ENCODE measurements at regions not wholly inside any gene's neighbourhood (a gene's known extent, or its start where the extent isn't known, plus 50 kb on each side); places are given as distances from the start of the nearest gene placed in this dataset.

GRCh38 chr10:52609071-52609470 is 163.5 kb downstream of the MBL2 start:
- WGBS, 2 donors = 56 to 64% methylated on average over 1 of the region's 1 CpG
- Histone ChIP-seq H3K36me3 (ENCODE audit: control insufficient read depth in 1 of 2, insufficient read depth in 2 of 2, low read length in 1 of 2) (no peaks in the 10 kb centered on the region), H3K27ac (ENCODE audit: low read depth in 1 of 2, low read length in 2 of 2) (no peak overlapping the region), H3K4me3 (ENCODE audit: low read length in 2 of 2) (no peak overlapping the region), H3K4me1 (ENCODE audit: control insufficient read depth in 1 of 2, insufficient read depth in 2 of 2, low read length in 2 of 2) (no peaks in the 10 kb centered on the region), H3K9me3 (ENCODE audit: control insufficient read depth, low read length) (no peaks in the 10 kb centered on the region), H3K27me3 (ENCODE audit: control insufficient read depth in 1 of 2, insufficient read depth in 2 of 2, low read length in 1 of 2) (no peaks in the 10 kb centered on the region)
- intact Hi-C loops (cut with DNase I) = no loop called here
- ATAC-seq (ENCODE audit: low FRiP score) (no peak), DNase-seq (no peak)

DNA sequence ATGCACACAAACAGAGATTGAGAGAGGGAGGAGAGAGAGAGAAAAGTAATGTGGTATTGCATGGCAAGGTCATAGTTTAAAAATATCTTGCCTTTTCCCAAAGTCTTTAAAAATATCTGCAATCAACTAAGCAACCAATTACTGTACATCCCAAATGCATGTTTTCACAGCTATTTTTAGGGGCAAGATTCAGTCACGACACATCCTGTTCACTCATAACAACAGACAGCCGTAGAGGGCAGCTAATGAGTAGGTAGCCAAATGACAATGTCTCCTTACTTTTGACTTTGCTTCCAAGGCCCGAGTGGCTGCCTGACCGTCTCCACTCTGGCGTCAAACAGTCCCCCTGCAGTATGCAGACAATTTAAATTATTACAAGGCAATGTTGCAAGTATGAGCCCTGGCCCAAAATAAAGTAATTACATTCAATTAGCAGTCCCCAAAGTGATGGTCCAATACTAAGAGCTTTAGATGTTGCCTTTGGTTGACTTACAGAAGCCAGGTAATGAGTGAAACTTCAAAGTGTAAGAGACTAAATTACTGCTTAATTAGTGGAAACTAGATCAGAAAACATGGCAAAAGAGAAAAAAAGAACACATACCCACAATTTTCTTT is 162.9 kb downstream of the MBL2 start:
- Histone ChIP-seq H3K27me3 (ENCODE audit: control insufficient read depth in 1 of 2, insufficient read depth in 2 of 2, low read length in 1 of 2) (no peaks in the 10 kb centered on the region), H3K4me1 (ENCODE audit: control insufficient read depth in 1 of 2, insufficient read depth in 2 of 2, low read length in 2 of 2) (no peaks in the 10 kb centered on the region), H3K36me3 (ENCODE audit: control insufficient read depth in 1 of 2, insufficient read depth in 2 of 2, low read length in 1 of 2) (no peaks in the 10 kb centered on the region), H3K4me3 (ENCODE audit: low read length in 2 of 2) (no peak overlapping the region), H3K9me3 (ENCODE audit: control insufficient read depth, low read length) (no peaks in the 10 kb centered on the region), H3K27ac (ENCODE audit: low read depth in 1 of 2, low read length in 2 of 2) (no peak overlapping the region)
- intact Hi-C loops (cut with DNase I) = no loop called here
- DNase-seq (no peak), ATAC-seq (ENCODE audit: low FRiP score) (no peak)
- 40 to 47% methylated on average over 5 of the region's 5 CpGs for WGBS, 2 donors

DNA sequence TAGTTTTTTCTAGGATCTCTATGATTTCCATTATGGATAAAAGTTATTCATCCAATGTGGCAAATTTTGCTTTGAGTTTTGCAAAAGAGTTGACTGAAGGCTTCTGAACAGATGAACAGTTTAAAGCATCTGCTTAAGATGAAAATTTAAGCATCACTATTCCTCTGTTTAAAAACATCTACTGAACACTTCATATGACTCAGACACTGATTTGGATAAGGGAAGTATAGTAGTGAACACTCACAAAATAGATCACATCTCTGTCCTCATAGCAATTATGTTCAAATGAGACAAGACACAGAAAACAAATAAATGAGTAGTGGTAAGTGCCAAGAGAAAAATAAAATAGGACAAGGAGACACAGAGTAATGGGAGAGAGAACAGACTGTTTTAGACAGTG is 157.3 kb downstream of the MBL2 start:
- Histone ChIP-seq H3K36me3 (ENCODE audit: control insufficient read depth in 1 of 2, insufficient read depth in 2 of 2, low read length in 1 of 2) (no peaks in the 10 kb centered on the region), H3K27ac (ENCODE audit: low read depth in 1 of 2, low read length in 2 of 2) (no peak overlapping the region), H3K4me3 (ENCODE audit: low read length in 2 of 2) (no peak overlapping the region), H3K27me3 (ENCODE audit: control insufficient read depth in 1 of 2, insufficient read depth in 2 of 2, low read length in 1 of 2) (peaks cover 0 to 3% of the 10 kb centered on the region in 2 donors), H3K9me3 (ENCODE audit: control insufficient read depth, low read length) (no peaks in the 10 kb centered on the region), H3K4me1 (ENCODE audit: control insufficient read depth in 1 of 2, insufficient read depth in 2 of 2, low read length in 2 of 2) (no peaks in the 10 kb centered on the region)
- no peak for ATAC-seq (ENCODE audit: low FRiP score)
- intact Hi-C loops (cut with DNase I) = no loop called here
- DNase-seq = no peak

DNA sequence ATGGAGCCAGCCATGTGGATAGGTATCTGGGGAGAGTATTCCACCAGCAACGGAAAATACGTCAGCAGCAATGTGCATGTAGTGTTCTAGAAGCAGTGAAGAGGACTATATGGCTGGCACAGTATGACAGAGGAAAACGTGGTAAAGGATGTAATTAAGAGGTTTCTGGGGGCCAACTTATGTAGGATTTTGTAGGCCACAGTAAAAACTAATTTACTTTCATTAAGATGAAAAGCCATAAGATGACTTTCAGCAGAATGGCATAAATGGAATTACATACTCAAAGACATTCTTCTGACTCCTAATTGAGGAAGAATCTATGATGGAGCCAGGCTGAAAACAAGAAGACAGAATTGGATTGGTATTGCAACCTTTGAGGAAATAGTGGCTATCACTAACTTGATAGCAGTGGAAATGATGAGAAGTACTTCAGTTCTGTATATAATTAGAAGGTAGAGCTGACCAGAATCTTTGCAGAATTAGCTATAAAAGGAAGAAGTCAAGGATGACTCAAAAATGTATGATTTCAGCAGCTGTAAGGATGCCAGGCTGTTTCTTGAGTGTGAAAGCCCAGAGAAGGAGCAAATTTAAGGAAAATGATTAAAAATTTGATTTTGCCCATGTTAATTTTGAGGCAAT is 156.7 kb downstream of the MBL2 start:
- no peak for ATAC-seq (ENCODE audit: low FRiP score)

DNA sequence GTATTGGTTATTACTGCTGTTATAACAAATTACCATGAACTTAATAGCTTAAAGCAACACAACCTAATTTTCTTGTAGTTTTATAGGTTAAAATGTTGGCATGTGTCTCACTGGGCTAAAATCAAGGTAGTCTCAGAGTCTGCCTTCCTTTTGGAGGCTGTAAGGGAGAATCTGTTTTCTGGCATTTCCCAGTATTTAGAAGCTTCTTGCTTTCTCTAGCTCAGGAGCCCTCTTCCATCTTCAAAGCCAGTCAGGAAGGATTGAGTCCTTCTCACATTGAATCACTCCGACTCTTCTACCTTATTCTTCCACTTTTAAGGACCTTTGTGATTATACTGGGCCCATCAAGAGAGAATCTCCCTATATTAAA is 156.2 kb downstream of the MBL2 start:
- WGBS, 2 donors = 96 to 100% methylated on average over 1 of the region's 1 CpG

More for the DNA sequence above, 156.7 kb downstream of the MBL2 start:
- DNase-seq = no peak
- Histone ChIP-seq H3K4me3 (ENCODE audit: low read length in 2 of 2) (no peak overlapping the region), H3K36me3 (ENCODE audit: control insufficient read depth in 1 of 2, insufficient read depth in 2 of 2, low read length in 1 of 2) (no peaks in the 10 kb centered on the region), H3K4me1 (ENCODE audit: control insufficient read depth in 1 of 2, insufficient read depth in 2 of 2, low read length in 2 of 2) (no peaks in the 10 kb centered on the region), H3K27ac (ENCODE audit: low read depth in 1 of 2, low read length in 2 of 2) (no peak overlapping the region), H3K9me3 (ENCODE audit: control insufficient read depth, low read length) (no peaks in the 10 kb centered on the region), H3K27me3 (ENCODE audit: control insufficient read depth in 1 of 2, insufficient read depth in 2 of 2, low read length in 1 of 2) (peaks cover 0 to 3% of the 10 kb centered on the region in 2 donors)
- intact Hi-C loops (cut with DNase I) = no loop called here
- 81 to 83% methylated on average over 3 of the region's 3 CpGs for WGBS, 2 donors

DNA sequence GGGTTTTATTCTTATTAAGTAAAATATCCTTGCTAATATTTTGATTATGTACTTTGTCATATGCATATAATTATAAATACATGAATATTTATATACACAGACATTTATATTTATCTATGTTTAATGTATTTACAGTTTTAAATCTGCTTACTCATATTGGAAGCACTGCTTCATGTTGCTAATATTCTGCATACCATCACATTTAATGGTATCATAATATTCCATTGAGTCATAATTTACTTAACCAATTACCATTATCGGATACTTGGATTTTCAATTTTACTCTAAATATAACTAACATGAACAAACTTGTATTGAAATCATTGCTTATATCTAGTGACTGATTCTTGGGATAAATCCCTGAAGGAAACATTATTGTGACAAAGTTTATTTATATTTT is 155.2 kb downstream of the MBL2 start:
- WGBS, 2 donors = 77 to 84% methylated on average over 1 of the region's 1 CpG
- ATAC-seq (ENCODE audit: low FRiP score) = no peak
- no peak for DNase-seq
- intact Hi-C loops (cut with DNase I) = no loop called here
- no peaks in the 10 kb centered on the region for H3K4me1 ChIP-seq (ENCODE audit: control insufficient read depth in 1 of 2, insufficient read depth in 2 of 2, low read length in 2 of 2)
- no peak overlapping the region for H3K27ac ChIP-seq (ENCODE audit: low read depth in 1 of 2, low read length in 2 of 2)
- no peaks in the 10 kb centered on the region for H3K9me3 ChIP-seq (ENCODE audit: control insufficient read depth, low read length)
- peaks cover 0 to 3% of the 10 kb centered on the region in 2 donors for H3K27me3 ChIP-seq (ENCODE audit: control insufficient read depth in 1 of 2, insufficient read depth in 2 of 2, low read length in 1 of 2)
- no peak overlapping the region for H3K4me3 ChIP-seq (ENCODE audit: low read length in 2 of 2)
- H3K36me3 ChIP-seq (ENCODE audit: control insufficient read depth in 1 of 2, insufficient read depth in 2 of 2, low read length in 1 of 2) = no peaks in the 10 kb centered on the region

More for the DNA sequence above, 156.2 kb downstream of the MBL2 start:
- Histone ChIP-seq H3K27ac (ENCODE audit: low read depth in 1 of 2, low read length in 2 of 2) (no peak overlapping the region), H3K4me3 (ENCODE audit: low read length in 2 of 2) (no peak overlapping the region), H3K9me3 (ENCODE audit: control insufficient read depth, low read length) (no peaks in the 10 kb centered on the region), H3K36me3 (ENCODE audit: control insufficient read depth in 1 of 2, insufficient read depth in 2 of 2, low read length in 1 of 2) (no peaks in the 10 kb centered on the region), H3K27me3 (ENCODE audit: control insufficient read depth in 1 of 2, insufficient read depth in 2 of 2, low read length in 1 of 2) (peaks cover 0 to 3% of the 10 kb centered on the region in 2 donors), H3K4me1 (ENCODE audit: control insufficient read depth in 1 of 2, insufficient read depth in 2 of 2, low read length in 2 of 2) (no peaks in the 10 kb centered on the region)
- intact Hi-C loops (cut with DNase I) = no loop called here
- DNase-seq (no peak), ATAC-seq (ENCODE audit: low FRiP score) (no peak)

DNA sequence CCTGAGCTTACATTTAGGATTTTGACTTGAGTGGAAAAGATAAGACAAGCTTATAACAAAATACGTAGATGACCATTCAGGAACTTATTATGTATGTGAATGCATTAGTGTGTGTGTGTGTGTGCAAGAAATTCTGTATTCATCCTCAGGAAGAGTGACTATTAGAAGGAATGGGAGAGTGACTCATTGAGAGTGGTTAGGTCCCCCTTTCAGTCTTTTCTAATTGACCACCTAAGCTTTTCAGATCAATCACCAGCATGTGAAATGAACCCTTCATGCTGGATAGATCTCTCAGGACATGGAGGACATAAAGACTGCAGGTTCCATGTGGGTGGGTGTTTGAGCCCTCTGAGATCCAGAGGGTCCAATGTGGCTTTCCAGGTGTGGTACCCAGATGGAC is 153.5 kb downstream of the MBL2 start:
- Histone ChIP-seq H3K36me3 (ENCODE audit: control insufficient read depth in 1 of 2, insufficient read depth in 2 of 2, low read length in 1 of 2) (no peaks in the 10 kb centered on the region), H3K9me3 (ENCODE audit: control insufficient read depth, low read length) (no peaks in the 10 kb centered on the region), H3K27ac (ENCODE audit: low read depth in 1 of 2, low read length in 2 of 2) (no peak overlapping the region), H3K4me1 (ENCODE audit: control insufficient read depth in 1 of 2, insufficient read depth in 2 of 2, low read length in 2 of 2) (no peaks in the 10 kb centered on the region), H3K27me3 (ENCODE audit: control insufficient read depth in 1 of 2, insufficient read depth in 2 of 2, low read length in 1 of 2) (peaks cover 0 to 3% of the 10 kb centered on the region in 2 donors), H3K4me3 (ENCODE audit: low read length in 2 of 2) (no peak overlapping the region)
- ATAC-seq (ENCODE audit: low FRiP score) = no peak
- intact Hi-C loops (cut with DNase I) = no loop called here
- no peak for DNase-seq
- 93 to 95% methylated on average over 1 of the region's 1 CpG for WGBS, 2 donors

GRCh38 chr10:52621635-52622079 is 150.9 kb downstream of the MBL2 start:
- Histone ChIP-seq H3K36me3 (ENCODE audit: control insufficient read depth in 1 of 2, insufficient read depth in 2 of 2, low read length in 1 of 2) (no peaks in the 10 kb centered on the region), H3K27me3 (ENCODE audit: control insufficient read depth in 1 of 2, insufficient read depth in 2 of 2, low read length in 1 of 2) (peaks cover 0 to 3% of the 10 kb centered on the region in 2 donors), H3K27ac (ENCODE audit: low read depth in 1 of 2, low read length in 2 of 2) (no peak overlapping the region), H3K4me3 (ENCODE audit: low read length in 2 of 2) (no peak overlapping the region), H3K4me1 (ENCODE audit: control insufficient read depth in 1 of 2, insufficient read depth in 2 of 2, low read length in 2 of 2) (no peaks in the 10 kb centered on the region), H3K9me3 (ENCODE audit: control insufficient read depth, low read length) (no peaks in the 10 kb centered on the region)
- WGBS, 2 donors = 16 to 25% methylated on average over 2 of the region's 2 CpGs
- no peak for DNase-seq
- intact Hi-C loops (cut with DNase I) = no loop called here
- ATAC-seq (ENCODE audit: low FRiP score) = no peak

- 69 to 93% methylated on average over 2 of the region's 2 CpGs for WGBS, 2 donors
- no peak overlapping the region for H3K27ac ChIP-seq (ENCODE audit: low read depth in 1 of 2, low read length in 2 of 2)
Observed at GRCh38 chr10:52623761-52624160, 148.8 kb downstream of the MBL2 start.

More at GRCh38 chr10:52623761-52624160, 148.8 kb downstream of the MBL2 start:
- intact Hi-C loops (cut with DNase I) = no loop called here
- no peak for DNase-seq
- H3K27me3 ChIP-seq (ENCODE audit: control insufficient read depth in 1 of 2, insufficient read depth in 2 of 2, low read length in 1 of 2) = peaks cover 0 to 3% of the 10 kb centered on the region in 2 donors
- no peak for ATAC-seq (ENCODE audit: low FRiP score)
- no peaks in the 10 kb centered on the region for H3K9me3 ChIP-seq (ENCODE audit: control insufficient read depth, low read length)
- H3K4me3 ChIP-seq (ENCODE audit: low read length in 2 of 2) = no peak overlapping the region
- H3K36me3 ChIP-seq (ENCODE audit: control insufficient read depth in 1 of 2, insufficient read depth in 2 of 2, low read length in 1 of 2) = no peaks in the 10 kb centered on the region
- H3K4me1 ChIP-seq (ENCODE audit: control insufficient read depth in 1 of 2, insufficient read depth in 2 of 2, low read length in 2 of 2) = no peaks in the 10 kb centered on the region

All from aorta (tissue), 5 donors.